HEK293T (cell line): ENCODE measurements at regions not wholly inside any gene's neighbourhood (a gene's known extent, or its start where the extent isn't known, plus 50 kb on each side); places are given as distances from the start of the nearest gene placed in this dataset.

Source experiments
- CTCF ChIA-PET: fragments of 350-600 bp; formaldehyde crosslinking; extraction: SDS; loops from one replicate; lab custom pipeline; 2021; ENCODE audit warnings: antibody characterized with exemption, inconsistent platforms; lab: Yijun Ruan, JAX
- POLR2A ChIA-PET: fragments of 350-600 bp; formaldehyde crosslinking; extraction: SDS; loops from one replicate; lab custom pipeline; 2020; ENCODE audit warnings: antibody characterized with exemption, inconsistent platforms; lab: Yijun Ruan, JAX
- DNase-seq: peaks from one replicate; pipeline ENCODE4 v3.0.0; 2012; ENCODE audit warnings: mixed read lengths; ENCODE audit errors: extremely low spot score
- ARNT ChIP-seq: fragments of 450-650 bp; IDR thresholded peaks from 2 replicates; pipeline ENCODE4 v1.6.1; 2017; ENCODE audit warnings: mild to moderate bottlenecking
- BHLHE40 ChIP-seq: fragments of 450-650 bp; IDR thresholded peaks from 2 replicates; pipeline ENCODE4 v1.6.1; 2016; ENCODE audit warnings: mild to moderate bottlenecking, moderate library complexity, borderline replicate concordance
- CTBP1 ChIP-seq: fragments of 450-650 bp; IDR thresholded peaks from 2 replicates; pipeline ENCODE4 v1.6.1; 2016; ENCODE audit warnings: borderline replicate concordance
- ELF4 ChIP-seq: fragments of 450-650 bp; IDR thresholded peaks from 2 replicates; pipeline ENCODE4 v1.6.1; 2017; ENCODE audit warnings: antibody characterized with exemption
- FOXA1 ChIP-seq: fragments of 450-650 bp; IDR thresholded peaks from 2 replicates; pipeline ENCODE4 v1.6.1; 2016; ENCODE audit warnings: mild to moderate bottlenecking
- FOXK2 ChIP-seq: fragments of 450-650 bp; IDR thresholded peaks from 2 replicates; pipeline ENCODE4 v1.6.1; 2016; ENCODE audit warnings: mild to moderate bottlenecking
- FOXM1 ChIP-seq: fragments of 450-650 bp; IDR thresholded peaks from 2 replicates; pipeline ENCODE4 v1.6.1; 2017; ENCODE audit warnings: mild to moderate bottlenecking, borderline replicate concordance
- HDGF ChIP-seq: fragments of 450-650 bp; IDR thresholded peaks from 2 replicates; pipeline ENCODE4 v1.6.1; 2017; ENCODE audit warnings: antibody characterized with exemption, borderline replicate concordance
- L3MBTL2 ChIP-seq: fragments of 450-650 bp; conservative IDR thresholded peaks from 2 replicates; pipeline ENCODE4 v1.6.1; 2016; ENCODE audit warnings: mild to moderate bottlenecking
- LEF1 ChIP-seq: fragments of 450-650 bp; IDR thresholded peaks from 2 replicates; pipeline ENCODE4 v1.6.1; 2017; ENCODE audit warnings: mild to moderate bottlenecking, borderline replicate concordance
- NFRKB ChIP-seq: fragments of 450-650 bp; IDR thresholded peaks from 2 replicates; pipeline ENCODE4 v1.6.1; 2016; ENCODE audit warnings: mild to moderate bottlenecking, moderate library complexity
- PKNOX1 ChIP-seq: fragments of 450-650 bp; IDR thresholded peaks from 2 replicates; pipeline ENCODE4 v1.6.1; 2016
- SP1 ChIP-seq: fragments of 450-650 bp; IDR thresholded peaks from 2 replicates; pipeline ENCODE4 v1.6.1; 2017
- SUZ12 ChIP-seq: fragments of 450-650 bp; IDR thresholded peaks from 2 replicates; pipeline ENCODE4 v1.6.1; 2016; ENCODE audit warnings: mild to moderate bottlenecking
- TARDBP ChIP-seq: fragments of 450-650 bp; IDR thresholded peaks from 2 replicates; pipeline ENCODE4 v1.6.1; 2016
- ZNF384 ChIP-seq: fragments of 450-650 bp; IDR thresholded peaks from 2 replicates; pipeline ENCODE4 v1.6.1; 2016

DNA sequence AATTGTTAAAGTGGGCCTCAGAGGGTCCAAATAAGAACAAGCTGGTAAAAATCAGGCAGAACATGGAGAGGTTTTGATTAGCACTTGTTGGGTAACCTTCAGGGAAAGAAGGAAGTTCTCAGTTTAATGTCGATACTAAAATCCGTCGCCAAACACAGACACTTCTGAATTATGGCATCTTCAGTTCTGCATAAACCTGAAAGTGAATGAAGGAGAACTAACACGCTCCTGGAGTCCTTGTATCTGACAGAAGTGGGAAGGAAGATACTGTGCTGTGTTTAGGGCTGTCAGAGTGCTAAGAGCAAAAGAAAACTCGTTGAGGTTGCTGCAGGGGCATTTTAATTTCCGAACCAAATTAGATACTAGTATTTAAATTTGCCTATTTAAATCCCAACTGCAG lies 106.2 kb downstream of the TMA16 start:
- ChIA-PET POLR2A (no interaction called here), CTCF (no interaction called here)
- no peak for TF ChIP-seq LEF1
- TF ChIP-seq SP1 = no peak

DNA sequence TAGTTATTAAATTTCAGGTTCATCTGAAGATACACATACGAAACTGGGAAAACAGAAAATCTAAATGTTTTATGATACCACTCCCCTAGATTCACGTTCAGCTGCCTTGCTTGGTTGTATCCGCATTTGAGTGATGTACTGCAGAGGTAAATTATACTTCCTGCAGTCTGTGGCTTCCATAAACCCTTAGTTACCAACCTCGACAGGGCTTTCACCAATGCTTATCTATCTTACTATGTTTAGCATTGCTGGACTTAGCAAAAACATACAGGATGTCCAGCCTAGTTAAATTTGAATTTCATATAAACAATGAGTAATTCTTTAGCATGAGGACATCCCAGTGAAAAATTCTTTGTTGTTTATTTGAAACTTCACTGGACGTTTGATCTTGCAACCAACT lies 108.8 kb downstream of the TMA16 start:
- TF ChIP-seq SUZ12 (no peak), FOXA1 (no peak), SP1 (no peak), PKNOX1 (no peak), HDGF (no peak), BHLHE40 (no peak), L3MBTL2 (no peak), FOXM1 (no peak), LEF1 (no peak), ZNF384 (no peak), FOXK2 (no peak), NFRKB (no peak), TARDBP (no peak), ELF4 (no peak)
- POLR2A ChIA-PET = no interaction called here
- CTCF ChIA-PET = no interaction called here
- DNase-seq = no peak

More for the DNA sequence above, 106.2 kb downstream of the TMA16 start:
- DNase-seq = no peak

DNA sequence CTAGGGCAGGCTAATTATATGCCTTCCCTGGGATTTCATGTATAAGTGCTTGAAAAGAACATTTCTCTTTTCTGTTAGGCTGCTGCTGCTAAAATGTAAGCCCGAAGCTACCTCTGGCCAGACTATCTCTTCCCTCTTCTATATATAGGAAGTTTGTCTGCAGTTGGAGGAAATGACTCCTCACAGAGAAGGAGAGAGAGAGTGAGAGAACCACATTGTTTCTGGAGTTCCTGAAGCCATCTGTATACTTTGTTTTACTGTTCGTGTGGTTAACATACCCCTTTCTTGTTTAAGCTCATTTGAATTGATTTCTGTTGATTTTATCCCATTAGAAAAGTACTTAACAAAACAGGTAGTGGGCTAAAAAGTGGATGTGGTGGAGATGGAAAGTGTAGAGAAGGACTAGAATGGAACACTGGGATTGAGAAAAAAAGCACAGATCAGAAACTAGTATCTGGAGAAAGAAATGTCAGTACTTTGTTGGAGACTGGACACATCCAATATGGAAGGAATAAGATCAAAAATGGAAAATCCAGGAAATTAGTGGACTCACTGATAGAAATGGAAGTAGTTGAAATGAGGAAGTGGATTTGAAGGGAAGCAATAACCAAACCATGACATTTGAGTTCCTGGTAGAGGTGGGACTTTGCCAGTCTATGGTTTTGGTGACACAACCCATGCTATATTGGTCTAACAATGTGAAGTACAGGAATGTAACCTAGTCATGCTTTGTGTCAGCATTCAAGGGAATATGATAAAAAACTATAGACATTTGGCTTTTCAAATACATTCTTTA lies 112.6 kb downstream of the TMA16 start:
- POLR2A ChIA-PET = no interaction called here
- no peak for TF ChIP-seq CTBP1
- TF ChIP-seq TARDBP = no peak
- TF ChIP-seq ELF4 = no peak
- TF ChIP-seq FOXM1 = no peak
- TF ChIP-seq ZNF384 = no peak
- no peak for TF ChIP-seq HDGF
- no peak for TF ChIP-seq BHLHE40
- no peak for TF ChIP-seq SP1
- no peak for TF ChIP-seq LEF1
- TF ChIP-seq SUZ12 = no peak
- no peak for TF ChIP-seq FOXK2
- TF ChIP-seq ARNT = no peak
- TF ChIP-seq FOXA1 = no peak
- no peak for TF ChIP-seq L3MBTL2
- TF ChIP-seq PKNOX1 = no peak
- no peak for TF ChIP-seq NFRKB
- DNase-seq = no peak
- CTCF ChIA-PET = no interaction called here

GRCh38 chr4:163609019-163609418 lies 114.5 kb downstream of the TMA16 start:
- TF ChIP-seq PKNOX1 = no peak
- no peak for TF ChIP-seq L3MBTL2
- no peak for TF ChIP-seq ZNF384
- no peak for TF ChIP-seq CTBP1
- no peak for TF ChIP-seq TARDBP
- TF ChIP-seq SP1 = no peak
- no peak for TF ChIP-seq LEF1
- no peak for TF ChIP-seq FOXM1
- no peak for TF ChIP-seq BHLHE40
- TF ChIP-seq FOXA1 = no peak
- no peak for DNase-seq
- ChIA-PET POLR2A (no interaction called here), CTCF (no interaction called here)

- CTCF ChIA-PET = no interaction called here
- TF ChIP-seq TARDBP = no peak
- no peak for TF ChIP-seq NFRKB
- no peak for TF ChIP-seq FOXM1
- no peak for DNase-seq
- POLR2A ChIA-PET = no interaction called here
These were observed 116.2 kb downstream of the TMA16 start for GRCh38 chr4:163610648-163611047.

GRCh38 chr4:163611182-163611581 lies 116.7 kb downstream of the TMA16 start:
- DNase-seq = no peak
- POLR2A ChIA-PET = no interaction called here
- CTCF ChIA-PET = no interaction called here
- no peak for TF ChIP-seq LEF1
- TF ChIP-seq SUZ12 = no peak
- TF ChIP-seq SP1 = no peak
- TF ChIP-seq BHLHE40 = no peak

- TF ChIP-seq CTBP1 (no peak), FOXM1 (no peak), ZNF384 (no peak), BHLHE40 (no peak), ELF4 (no peak), PKNOX1 (no peak)
- ChIA-PET CTCF (no interaction called here), POLR2A (no interaction called here)
- no peak for DNase-seq
These were observed 117.4 kb downstream of the TMA16 start for GRCh38 chr4:163611784-163612445.
